Trophoblast cell (in vitro differentiated cells and primary cell): ENCODE measurements at regions not wholly inside any gene's neighbourhood (a gene's known extent, or its start where the extent isn't known, plus 50 kb on each side); places are given as distances from the start of the nearest gene placed in this dataset.
"Not testable (repeated sequence)": the region's sequence is repeated elsewhere in the genome, so short reads cannot be mapped to it uniquely, and the experiment has no call there.

Experiments used
- DNase-seq, 2 donors: peaks; one replicate each; pipeline ENCODE4 v3.0.0-alpha.2; 2016
- H2AFZ ChIP-seq: 2 replicates; pipeline ENCODE4 v1.6.1; 2013; ENCODE audit warnings: low read length, moderate library complexity, mild to moderate bottlenecking; ENCODE audit not compliant: insufficient read depth, poor library complexity
- H2AK5ac ChIP-seq: 2 replicates; pipeline ENCODE4 v1.6.1; 2013; ENCODE audit warnings: mild to moderate bottlenecking, low read length
- H2BK120ac ChIP-seq: 2 replicates; pipeline ENCODE4 v1.6.1; 2013; ENCODE audit warnings: low read length, mild to moderate bottlenecking, moderate library complexity; ENCODE audit not compliant: insufficient read depth, poor library complexity
- H2BK12ac ChIP-seq: 2 replicates; pipeline ENCODE4 v1.6.1; 2013; ENCODE audit warnings: mild to moderate bottlenecking, low read length, moderate library complexity
- H2BK5ac ChIP-seq: 2 replicates; pipeline ENCODE4 v1.6.1; 2013; ENCODE audit warnings: low read length, low read depth, moderate library complexity, mild to moderate bottlenecking; ENCODE audit not compliant: poor library complexity
- H3K14ac ChIP-seq: 2 replicates; pipeline ENCODE4 v1.6.1; 2013; ENCODE audit warnings: mild to moderate bottlenecking, low read length
- H3K18ac ChIP-seq: 2 replicates; pipeline ENCODE4 v1.6.1; 2013; ENCODE audit warnings: mild to moderate bottlenecking, low read length
- H3K23ac ChIP-seq: 2 replicates; pipeline ENCODE4 v1.6.1; 2013; ENCODE audit warnings: low read length
- H3K27ac ChIP-seq: 2 replicates; pipeline ENCODE4 v1.5.1; 2013; ENCODE audit warnings: low read depth, mild to moderate bottlenecking, inconsistent platforms, low read length, moderate library complexity
- H3K27me3 ChIP-seq: 2 replicates; pipeline ENCODE4 v1.6.1; 2013; ENCODE audit warnings: inconsistent platforms, mild to moderate bottlenecking, low read length, moderate library complexity; ENCODE audit not compliant: insufficient read depth
- H3K36me3 ChIP-seq, 2 experiments: 1 replicate in 1 of 2; 2 replicates in 1 of 2; pipeline ENCODE4 v1.6.1; 2013; ENCODE audit warnings: low read length in 2 of 2, mild to moderate bottlenecking in 2 of 2, moderate library complexity in 1 of 2; ENCODE audit not compliant: insufficient read depth in 2 of 2, control insufficient read depth in 1 of 2
- H3K4ac ChIP-seq: 2 replicates; pipeline ENCODE4 v1.6.1; 2013; ENCODE audit warnings: low read depth, mild to moderate bottlenecking, low read length, moderate library complexity
- H3K4me1 ChIP-seq, 2 experiments: 1 replicate in 1 of 2; 2 replicates in 1 of 2; pipeline ENCODE4 v1.6.1; 2013; ENCODE audit warnings: low read length in 2 of 2, mild to moderate bottlenecking in 2 of 2, moderate library complexity in 1 of 2; ENCODE audit not compliant: insufficient read depth in 2 of 2, control insufficient read depth in 1 of 2
- H3K4me2 ChIP-seq: 2 replicates; pipeline ENCODE4 v1.6.1; 2013; ENCODE audit warnings: inconsistent platforms, mild to moderate bottlenecking, low read length, moderate library complexity
- H3K4me3 ChIP-seq: 2 replicates; pipeline ENCODE4 v1.5.1; 2013; ENCODE audit warnings: mild to moderate bottlenecking, low read depth, low read length, inconsistent platforms
- H3K79me1 ChIP-seq: one replicate; pipeline ENCODE4 v1.6.1; 2013; ENCODE audit warnings: low read length
- H3K79me2 ChIP-seq: 2 replicates; pipeline ENCODE4 v1.6.1; 2013; ENCODE audit warnings: low read length, mild to moderate bottlenecking; ENCODE audit not compliant: control insufficient read depth, insufficient read depth, poor library complexity
- H3K9ac ChIP-seq: 2 replicates; pipeline ENCODE4 v1.6.1; 2013; ENCODE audit warnings: mild to moderate bottlenecking, low read length
- H3K9me3 ChIP-seq: 2 replicates; pipeline ENCODE4 v1.6.1; 2013; ENCODE audit warnings: low read depth, mild to moderate bottlenecking, control low read depth, inconsistent platforms, low read length; ENCODE audit not compliant: insufficient read depth
- H4K12ac ChIP-seq: 2 replicates; pipeline ENCODE4 v1.6.1; 2013; ENCODE audit warnings: low read depth, mild to moderate bottlenecking, low read length, moderate library complexity
- H4K8ac ChIP-seq: 2 replicates; pipeline ENCODE4 v1.6.1; 2013; ENCODE audit warnings: low read depth, mild to moderate bottlenecking, low read length, moderate library complexity
- H4K91ac ChIP-seq: one replicate; pipeline ENCODE4 v1.6.1; 2013; ENCODE audit warnings: low read depth, mild to moderate bottlenecking, low read length, moderate library complexity
- WGBS: extraction: QIAGEN DNeasy Blood & Tissue Kit; methylation state at CpG from one replicate; pipeline ENCODE4 v1.1.7; 2013; ENCODE audit warnings: missing lambda C conversion rate; ENCODE audit not compliant: insufficient read length, insufficient coverage; ENCODE audit errors: extremely low coverage; 5-methylcytosine and 5-hydroxymethylcytosine counted together

DNA sequence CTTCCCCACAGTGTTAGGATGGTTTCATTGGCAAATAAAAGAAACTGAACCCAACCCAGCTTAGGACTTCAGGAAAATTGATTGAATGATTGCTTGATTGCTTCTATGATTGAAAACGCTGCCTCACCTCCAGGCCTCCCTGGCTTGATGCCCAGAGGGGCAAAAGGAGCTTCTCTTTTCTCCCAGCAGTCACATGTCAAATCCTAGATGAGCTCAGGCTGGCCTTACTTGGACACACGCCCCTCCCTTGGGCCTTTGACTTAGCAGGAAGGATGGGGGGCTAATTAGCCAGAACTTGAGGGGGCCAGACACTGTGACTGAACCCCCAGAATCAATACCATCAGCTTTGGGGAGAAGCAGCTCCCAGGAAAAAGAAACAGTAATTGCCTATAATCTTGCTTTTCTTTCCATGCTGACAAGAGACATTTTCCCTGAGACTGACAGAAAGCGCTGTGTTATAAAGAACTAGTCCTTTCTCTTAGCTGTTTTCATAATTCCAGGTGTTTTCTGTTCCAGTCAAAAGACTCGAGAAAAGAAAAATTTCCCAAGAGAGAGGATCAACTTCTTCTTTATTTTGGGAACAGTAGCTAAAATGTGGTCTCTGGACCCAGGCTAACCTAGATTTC, 50.8 kb upstream of the ATP5PO start:
- no CpG with 5 or more reads among the region's 4 CpGs for WGBS
- no peaks in the 10 kb centered on the region for H3K79me2 ChIP-seq
- H3K79me1 ChIP-seq: no peaks in the 10 kb centered on the region
- no peak overlapping the region for H2BK5ac ChIP-seq
- H2AFZ ChIP-seq: no peak overlapping the region
- no peaks in the 10 kb centered on the region for H3K27me3 ChIP-seq
- no peak overlapping the region for H3K14ac ChIP-seq
- no peak overlapping the region for H4K8ac ChIP-seq
- H4K12ac ChIP-seq: no peak overlapping the region
- peaks cover 0 to 2% of the 10 kb centered on the region in 2 experiments for H3K36me3 ChIP-seq
- no peak overlapping the region for H2AK5ac ChIP-seq
- no peak overlapping the region for H3K4me2 ChIP-seq
- no peak overlapping the region for H3K4me3 ChIP-seq
- no peak for DNase-seq
- no peak overlapping the region for H3K23ac ChIP-seq
- no peak overlapping the region for H4K91ac ChIP-seq
- peaks cover 0 to under 1% of the 10 kb centered on the region in 2 experiments for H3K4me1 ChIP-seq
- H2BK120ac ChIP-seq: no peak overlapping the region
- H3K9me3 ChIP-seq: no peaks in the 10 kb centered on the region
- H3K27ac ChIP-seq: no peak overlapping the region
- H2BK12ac ChIP-seq: no peak overlapping the region
- no peak overlapping the region for H3K18ac ChIP-seq
- no peak overlapping the region for H3K4ac ChIP-seq
- H3K9ac ChIP-seq: no peak overlapping the region

DNA sequence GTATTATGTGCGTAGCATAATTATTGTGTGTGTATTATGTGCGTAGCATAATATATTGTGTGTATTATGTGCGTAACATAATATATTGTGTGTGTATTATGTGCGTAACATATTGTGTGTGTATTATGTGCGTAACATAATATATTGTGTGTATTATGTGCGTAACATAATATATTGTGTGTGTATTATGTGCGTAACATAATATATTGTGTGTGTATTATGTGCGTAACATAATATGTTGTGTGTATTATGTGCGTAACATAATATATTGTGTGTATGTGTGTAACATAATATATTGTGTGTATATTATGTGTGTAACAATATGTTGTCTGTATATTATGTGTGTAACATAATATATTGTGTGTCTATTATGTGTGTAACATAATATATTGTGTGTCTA, 50.1 kb upstream of the ATP5PO start:
- not testable (repeated sequence) for H2AFZ ChIP-seq, H3K4me1 ChIP-seq, H4K8ac ChIP-seq, H4K12ac ChIP-seq, H3K27ac ChIP-seq, H2BK5ac ChIP-seq, H3K4ac ChIP-seq, DNase-seq, H4K91ac ChIP-seq, H2AK5ac ChIP-seq, H3K79me1 ChIP-seq, H2BK12ac ChIP-seq, H3K79me2 ChIP-seq, H3K14ac ChIP-seq, H3K23ac ChIP-seq, H3K18ac ChIP-seq, H2BK120ac ChIP-seq, H3K4me3 ChIP-seq, H3K27me3 ChIP-seq, H3K9me3 ChIP-seq, H3K4me2 ChIP-seq, H3K9ac ChIP-seq, H3K36me3 ChIP-seq
- 100% methylated on average over 2 of the region's 9 CpGs for WGBS
